ENCODE measurements at regions not wholly inside any gene's neighbourhood (a gene's known extent, or its start where the extent isn't known, plus 50 kb on each side); places are given as distances from the start of the nearest gene placed in this dataset.

DNA sequence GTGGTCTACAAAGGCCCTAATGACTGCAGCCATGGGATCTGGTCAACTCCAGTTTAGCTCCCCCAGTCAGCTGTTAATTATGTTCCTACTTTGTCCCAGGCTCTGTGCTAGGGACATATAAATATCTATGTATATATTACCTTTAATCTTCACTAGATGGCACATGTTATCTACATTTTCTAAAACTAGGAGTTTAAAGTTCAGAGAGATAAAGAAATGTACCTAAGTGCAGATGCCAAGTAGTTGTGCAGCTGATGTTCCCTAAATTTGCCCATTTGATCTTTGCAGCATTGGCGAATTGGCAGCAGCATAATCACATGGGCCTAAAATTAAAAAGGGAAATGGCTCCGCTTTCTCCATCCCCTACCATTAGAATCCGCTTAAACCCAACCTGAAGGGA lies 541.1 kb downstream of the MED13L start:
- no peak overlapping the region for H3K4me3 ChIP-seq (ENCODE audit: control insufficient read depth, low read depth, low read length)
- TF ChIP-seq, protein P1, sequence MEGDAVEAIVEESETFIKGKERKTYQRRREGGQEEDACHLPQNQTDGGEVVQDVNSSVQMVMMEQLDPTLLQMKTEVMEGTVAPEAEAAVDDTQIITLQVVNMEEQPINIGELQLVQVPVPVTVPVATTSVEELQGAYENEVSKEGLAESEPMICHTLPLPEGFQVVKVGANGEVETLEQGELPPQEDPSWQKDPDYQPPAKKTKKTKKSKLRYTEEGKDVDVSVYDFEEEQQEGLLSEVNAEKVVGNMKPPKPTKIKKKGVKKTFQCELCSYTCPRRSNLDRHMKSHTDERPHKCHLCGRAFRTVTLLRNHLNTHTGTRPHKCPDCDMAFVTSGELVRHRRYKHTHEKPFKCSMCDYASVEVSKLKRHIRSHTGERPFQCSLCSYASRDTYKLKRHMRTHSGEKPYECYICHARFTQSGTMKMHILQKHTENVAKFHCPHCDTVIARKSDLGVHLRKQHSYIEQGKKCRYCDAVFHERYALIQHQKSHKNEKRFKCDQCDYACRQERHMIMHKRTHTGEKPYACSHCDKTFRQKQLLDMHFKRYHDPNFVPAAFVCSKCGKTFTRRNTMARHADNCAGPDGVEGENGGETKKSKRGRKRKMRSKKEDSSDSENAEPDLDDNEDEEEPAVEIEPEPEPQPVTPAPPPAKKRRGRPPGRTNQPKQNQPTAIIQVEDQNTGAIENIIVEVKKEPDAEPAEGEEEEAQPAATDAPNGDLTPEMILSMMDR (IDR thresholded peaks at IDR 0.05; ENCODE audit: control insufficient read depth, insufficient read depth, low read depth, low read length, missing control alignments) = no peak
- DNase-seq (ENCODE audit: low read depth) = no peak

DNA sequence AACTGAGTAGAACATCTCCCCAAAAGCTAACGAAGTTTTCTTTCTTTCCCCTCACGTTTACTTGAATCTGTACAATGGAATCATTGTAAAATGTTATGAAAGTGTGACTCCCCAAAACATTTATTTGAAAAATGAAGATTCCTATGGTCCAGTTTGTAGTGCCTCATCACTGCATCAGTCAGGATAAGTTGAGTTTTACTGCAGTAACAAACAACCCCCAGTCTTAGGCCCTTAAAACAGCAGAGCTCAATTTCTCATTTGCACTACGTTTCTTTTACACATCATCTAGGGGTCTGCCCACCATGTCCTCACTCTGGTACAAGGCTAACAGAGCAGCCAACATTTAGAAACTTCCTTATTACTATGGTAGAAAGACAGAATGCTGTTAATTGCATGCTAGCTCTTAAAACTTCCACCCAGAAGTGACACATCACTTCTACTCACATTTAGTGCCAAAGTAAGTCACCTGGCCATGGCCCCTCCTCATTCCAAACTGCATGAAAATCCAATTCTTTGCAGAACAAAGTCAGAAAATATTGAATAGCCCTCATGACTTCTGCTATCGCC lies 546.4 kb downstream of the MED13L start:
- no peak overlapping the region for H3K4me3 ChIP-seq (ENCODE audit: control insufficient read depth, low read depth, low read length)
- no peak for DNase-seq (ENCODE audit: low read depth)
- TF ChIP-seq, protein P1 (IDR thresholded peaks at IDR 0.05; ENCODE audit: control insufficient read depth, insufficient read depth, low read depth, low read length, missing control alignments) = no peak

DNA sequence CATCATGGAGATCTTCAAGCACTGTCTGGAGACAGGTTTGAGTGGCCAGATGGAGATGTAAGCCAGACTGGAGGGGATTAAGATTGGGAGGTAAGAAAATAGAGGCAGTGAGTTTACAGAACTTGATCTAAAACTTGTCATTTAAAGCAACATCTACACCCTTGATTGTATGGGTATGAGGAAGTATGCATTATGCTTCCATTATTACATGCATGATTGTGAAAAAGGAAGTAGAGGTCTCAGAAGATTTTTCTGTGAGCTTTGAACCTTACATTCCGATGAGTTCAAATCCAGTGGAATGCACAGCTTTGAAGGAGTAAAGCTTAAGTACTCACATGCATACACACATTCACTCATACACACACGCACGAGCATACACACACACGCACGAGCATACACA lies 550.8 kb downstream of the MED13L start:
- no peak for DNase-seq (ENCODE audit: low read depth)
- TF ChIP-seq, protein P1 (IDR thresholded peaks at IDR 0.05; ENCODE audit: control insufficient read depth, insufficient read depth, low read depth, low read length, missing control alignments) = no peak
- no peak overlapping the region for H3K4me3 ChIP-seq (ENCODE audit: control insufficient read depth, low read depth, low read length)

DNA sequence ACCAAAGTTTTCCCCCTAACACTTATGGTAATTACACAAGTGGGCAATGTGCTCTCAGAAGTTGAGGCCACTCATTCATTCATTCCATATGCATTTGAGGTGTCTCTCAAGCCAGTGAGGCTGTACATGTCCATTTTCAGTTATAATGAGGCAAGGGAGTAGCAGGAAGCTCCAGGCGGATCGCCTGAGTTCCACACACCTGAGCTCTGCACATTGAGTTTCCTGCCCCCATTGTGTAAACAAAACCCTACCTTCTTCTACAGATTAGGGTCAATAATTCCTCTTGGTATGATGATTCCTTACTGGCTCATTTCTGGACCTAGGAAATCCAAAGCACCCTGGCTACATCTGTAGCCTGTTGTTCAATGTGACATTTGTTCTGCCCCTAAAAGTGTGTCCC lies 555.3 kb downstream of the MED13L start:
- DNase-seq (ENCODE audit: low read depth) = no peak
- H3K4me3 ChIP-seq (ENCODE audit: control insufficient read depth, low read depth, low read length) = no peak overlapping the region
- TF ChIP-seq, protein P1 (IDR thresholded peaks at IDR 0.05; ENCODE audit: control insufficient read depth, insufficient read depth, low read depth, low read length, missing control alignments) = no peak

DNA sequence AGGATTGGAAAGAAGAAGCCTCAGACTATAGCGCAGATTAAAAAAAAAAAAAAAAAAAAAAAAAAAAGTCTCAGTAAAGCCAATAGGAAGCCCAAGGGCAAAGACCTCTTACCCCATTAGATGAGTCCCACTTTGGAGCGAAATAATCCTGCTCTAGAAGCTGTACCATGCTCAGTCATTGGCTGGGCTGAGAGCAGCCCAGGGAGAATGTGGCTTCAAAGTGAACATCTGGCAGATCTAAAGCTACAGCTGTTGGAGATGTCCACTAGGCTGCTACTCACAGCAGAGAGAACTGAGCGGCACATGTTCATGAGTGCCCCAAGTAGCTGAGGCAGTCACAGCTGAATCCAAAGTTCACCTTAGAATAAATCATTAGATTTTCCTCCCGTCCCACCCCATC lies 560.9 kb downstream of the MED13L start:
- TF ChIP-seq, protein P1 (IDR thresholded peaks at IDR 0.05; ENCODE audit: control insufficient read depth, insufficient read depth, low read depth, low read length, missing control alignments) = no peak
- no peak for DNase-seq (ENCODE audit: low read depth)
- H3K4me3 ChIP-seq (ENCODE audit: control insufficient read depth, low read depth, low read length) = no peak overlapping the region

DNA sequence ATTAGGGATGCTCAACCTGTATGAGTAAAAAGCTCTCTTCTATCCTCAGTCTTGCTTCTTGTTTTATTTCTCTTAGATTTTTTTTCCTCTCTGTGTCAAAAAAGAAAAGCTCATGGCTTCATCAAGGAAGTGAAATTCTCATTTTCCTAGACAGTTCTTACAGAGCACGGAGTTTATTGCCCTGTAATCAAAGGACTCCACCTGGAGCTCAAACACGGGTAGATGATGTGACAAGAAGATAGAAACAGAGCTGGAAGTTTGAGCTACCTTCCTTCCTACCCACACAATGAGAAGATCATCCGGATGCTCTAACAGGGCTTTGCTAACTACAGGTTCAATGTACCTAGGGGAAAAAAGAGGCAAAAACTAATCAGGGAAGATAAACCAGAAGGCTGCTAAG lies 564.8 kb downstream of the MED13L start:
- TF ChIP-seq, protein P1 (IDR thresholded peaks at IDR 0.05; ENCODE audit: control insufficient read depth, insufficient read depth, low read depth, low read length, missing control alignments) = no peak
- DNase-seq (ENCODE audit: low read depth) = no peak
- no peak overlapping the region for H3K4me3 ChIP-seq (ENCODE audit: control insufficient read depth, low read depth, low read length)

DNA sequence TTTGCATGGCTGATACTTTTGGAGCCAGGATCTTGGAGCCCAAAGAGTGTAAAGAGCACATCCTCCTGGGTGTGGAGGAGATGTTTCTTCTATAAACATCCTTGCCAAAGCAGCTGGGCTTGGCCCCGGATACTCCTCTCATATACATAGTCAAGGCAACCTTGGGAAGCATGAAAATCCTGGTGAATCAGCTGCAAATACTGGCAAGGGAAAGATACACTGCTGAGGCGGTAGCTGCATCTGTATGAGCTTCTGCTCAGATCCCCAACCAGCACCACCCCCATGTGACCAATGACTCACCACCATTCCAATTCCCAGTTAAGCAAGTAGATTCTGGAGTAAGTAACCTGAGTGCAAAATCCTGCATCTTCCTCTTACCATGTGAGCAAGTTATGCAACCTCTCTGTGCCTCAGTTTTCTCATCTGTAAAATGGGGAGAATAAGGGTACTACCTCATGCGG lies 567.4 kb downstream of the MED13L start:
- peak; percentile 10 for DNase-seq (ENCODE audit: low read depth)
- no peak overlapping the region for H3K4me3 ChIP-seq (ENCODE audit: control insufficient read depth, low read depth, low read length)
- TF ChIP-seq, protein P1 (IDR thresholded peaks at IDR 0.05; ENCODE audit: control insufficient read depth, insufficient read depth, low read depth, low read length, missing control alignments) = no peak
